Panc1 (cell line): ENCODE measurements at regions not wholly inside any gene's neighbourhood (a gene's known extent, or its start where the extent isn't known, plus 50 kb on each side); places are given as distances from the start of the nearest gene placed in this dataset.

Experiments used
- POLR2AphosphoS5 ChIP-seq: IDR thresholded peaks from 2 replicates; pipeline ENCODE4 v1.6.1; 2012; ENCODE audit warnings: mild to moderate bottlenecking, low read depth, low read length, moderate library complexity
- TF ChIP-seq, protein P1 (sequence below): fragments of 450-650 bp; IDR thresholded peaks from 2 replicates; pipeline ENCODE4 v1.5.1; 2017; ENCODE audit warnings: mild to moderate bottlenecking

DNA sequence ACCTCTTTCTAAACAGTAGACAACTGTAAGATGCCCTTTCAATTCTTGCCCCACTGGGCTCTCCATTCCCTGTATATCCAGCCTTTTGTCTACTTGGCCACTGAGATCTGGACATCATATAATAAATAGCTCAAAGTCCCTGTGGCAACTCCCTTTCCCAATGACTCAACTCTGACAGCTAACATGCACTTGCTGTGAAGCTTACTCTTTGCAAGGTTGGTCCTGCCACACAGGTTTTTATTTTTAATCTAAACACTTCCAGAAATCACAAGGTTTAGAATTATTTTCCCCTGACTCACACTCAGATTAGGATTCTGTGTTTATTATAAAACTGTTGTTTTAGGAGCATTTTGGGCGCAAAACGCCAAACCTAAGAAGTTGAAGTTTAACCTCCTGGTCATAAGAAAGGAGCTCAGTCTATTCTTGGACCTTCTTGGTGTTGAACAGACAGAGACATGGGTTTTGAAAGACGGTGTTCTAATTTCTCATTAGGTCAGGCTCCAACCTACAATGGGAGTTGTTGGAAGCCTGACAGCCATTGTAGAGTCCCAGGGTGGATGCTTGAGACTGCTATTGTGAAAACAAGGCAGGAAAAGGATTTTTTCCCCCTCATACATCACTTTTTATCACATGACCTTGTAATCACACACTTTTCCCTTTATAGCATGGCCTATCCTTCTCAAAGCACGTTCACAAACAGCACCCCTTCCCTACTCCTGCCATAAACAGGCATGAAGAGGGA is 124.7 kb upstream of the SERPINE2 start:
- TF ChIP-seq, protein P1, sequence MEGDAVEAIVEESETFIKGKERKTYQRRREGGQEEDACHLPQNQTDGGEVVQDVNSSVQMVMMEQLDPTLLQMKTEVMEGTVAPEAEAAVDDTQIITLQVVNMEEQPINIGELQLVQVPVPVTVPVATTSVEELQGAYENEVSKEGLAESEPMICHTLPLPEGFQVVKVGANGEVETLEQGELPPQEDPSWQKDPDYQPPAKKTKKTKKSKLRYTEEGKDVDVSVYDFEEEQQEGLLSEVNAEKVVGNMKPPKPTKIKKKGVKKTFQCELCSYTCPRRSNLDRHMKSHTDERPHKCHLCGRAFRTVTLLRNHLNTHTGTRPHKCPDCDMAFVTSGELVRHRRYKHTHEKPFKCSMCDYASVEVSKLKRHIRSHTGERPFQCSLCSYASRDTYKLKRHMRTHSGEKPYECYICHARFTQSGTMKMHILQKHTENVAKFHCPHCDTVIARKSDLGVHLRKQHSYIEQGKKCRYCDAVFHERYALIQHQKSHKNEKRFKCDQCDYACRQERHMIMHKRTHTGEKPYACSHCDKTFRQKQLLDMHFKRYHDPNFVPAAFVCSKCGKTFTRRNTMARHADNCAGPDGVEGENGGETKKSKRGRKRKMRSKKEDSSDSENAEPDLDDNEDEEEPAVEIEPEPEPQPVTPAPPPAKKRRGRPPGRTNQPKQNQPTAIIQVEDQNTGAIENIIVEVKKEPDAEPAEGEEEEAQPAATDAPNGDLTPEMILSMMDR = no peak
- no peak for TF ChIP-seq POLR2AphosphoS5
